GM23338 (cell line): ENCODE measurements at regions not wholly inside any gene's neighbourhood (a gene's known extent, or its start where the extent isn't known, plus 50 kb on each side); places are given as distances from the start of the nearest gene placed in this dataset.

Source experiments
- POLR2AphosphoS5 ChIP-seq: IDR thresholded peaks from 2 replicates; pipeline ENCODE4 v1.6.1; 2016; ENCODE audit warnings: antibody characterized with exemption, low read depth
- REST ChIP-seq: IDR thresholded peaks from one replicate; pipeline ENCODE4 v1.6.1; 2018; ENCODE audit warnings: antibody characterized with exemption; ENCODE audit not compliant: unreplicated experiment
- TF ChIP-seq, protein P1 (sequence below), 2 experiments: fragments of 200-600 bp in 1 of 2; sonication (generic) in 1 of 2; conservative IDR thresholded peaks; 2 replicates each; pipeline versions ENCODE4 v1.5.1 to v1.6.1; 2016 to 2017; ENCODE audit warnings: antibody characterized with exemption in 2 of 2, low read depth in 2 of 2, mild to moderate bottlenecking in 2 of 2, moderate library complexity in 1 of 2

- TF ChIP-seq, protein P1, sequence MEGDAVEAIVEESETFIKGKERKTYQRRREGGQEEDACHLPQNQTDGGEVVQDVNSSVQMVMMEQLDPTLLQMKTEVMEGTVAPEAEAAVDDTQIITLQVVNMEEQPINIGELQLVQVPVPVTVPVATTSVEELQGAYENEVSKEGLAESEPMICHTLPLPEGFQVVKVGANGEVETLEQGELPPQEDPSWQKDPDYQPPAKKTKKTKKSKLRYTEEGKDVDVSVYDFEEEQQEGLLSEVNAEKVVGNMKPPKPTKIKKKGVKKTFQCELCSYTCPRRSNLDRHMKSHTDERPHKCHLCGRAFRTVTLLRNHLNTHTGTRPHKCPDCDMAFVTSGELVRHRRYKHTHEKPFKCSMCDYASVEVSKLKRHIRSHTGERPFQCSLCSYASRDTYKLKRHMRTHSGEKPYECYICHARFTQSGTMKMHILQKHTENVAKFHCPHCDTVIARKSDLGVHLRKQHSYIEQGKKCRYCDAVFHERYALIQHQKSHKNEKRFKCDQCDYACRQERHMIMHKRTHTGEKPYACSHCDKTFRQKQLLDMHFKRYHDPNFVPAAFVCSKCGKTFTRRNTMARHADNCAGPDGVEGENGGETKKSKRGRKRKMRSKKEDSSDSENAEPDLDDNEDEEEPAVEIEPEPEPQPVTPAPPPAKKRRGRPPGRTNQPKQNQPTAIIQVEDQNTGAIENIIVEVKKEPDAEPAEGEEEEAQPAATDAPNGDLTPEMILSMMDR (conservative IDR thresholded peaks at IDR 0.05; ENCODE audit: low read depth in 2 of 2), result no peak
- TF ChIP-seq REST (no peak), POLR2AphosphoS5 (no peak)
These were observed 113.9 kb downstream of the TSN start for GRCh38 chr2:121869363-121869762.
